IPS DF 19.7 (cell line): ENCODE measurements at regions not wholly inside any gene's neighbourhood (a gene's known extent, or its start where the extent isn't known, plus 50 kb on each side); places are given as distances from the start of the nearest gene placed in this dataset.

Experiments used
- DNase-seq: peaks from one replicate; pipeline ENCODE4 v3.0.0-alpha.2; 2013; ENCODE audit warnings: low read depth, low spot score

DNA sequence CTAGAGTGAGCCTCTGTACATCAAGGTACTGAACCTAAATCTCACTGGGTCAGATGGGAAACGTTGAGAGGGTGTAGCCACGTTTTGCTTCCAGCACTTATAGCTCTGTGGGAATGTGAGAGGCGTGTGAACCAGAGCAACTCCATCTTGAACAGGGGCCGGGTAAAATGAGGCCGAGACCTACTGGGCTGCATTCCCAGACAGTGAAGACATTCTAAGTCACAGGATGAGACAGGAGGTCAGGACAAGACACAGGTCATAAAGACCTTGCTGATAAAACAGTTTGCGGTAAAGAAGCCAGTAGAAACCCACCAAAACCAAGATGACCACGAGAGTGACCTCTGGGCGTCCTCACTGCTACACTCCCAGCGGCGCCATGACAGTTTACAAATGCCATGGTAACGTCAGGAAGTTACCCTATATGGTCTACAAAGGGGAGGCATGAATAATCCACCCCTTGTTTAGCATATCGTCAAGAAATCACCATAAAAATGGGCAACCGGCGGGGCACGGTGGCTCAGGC is 63.4 kb upstream of the NCOR2 start:
- peak; percentile 57 for DNase-seq

DNA sequence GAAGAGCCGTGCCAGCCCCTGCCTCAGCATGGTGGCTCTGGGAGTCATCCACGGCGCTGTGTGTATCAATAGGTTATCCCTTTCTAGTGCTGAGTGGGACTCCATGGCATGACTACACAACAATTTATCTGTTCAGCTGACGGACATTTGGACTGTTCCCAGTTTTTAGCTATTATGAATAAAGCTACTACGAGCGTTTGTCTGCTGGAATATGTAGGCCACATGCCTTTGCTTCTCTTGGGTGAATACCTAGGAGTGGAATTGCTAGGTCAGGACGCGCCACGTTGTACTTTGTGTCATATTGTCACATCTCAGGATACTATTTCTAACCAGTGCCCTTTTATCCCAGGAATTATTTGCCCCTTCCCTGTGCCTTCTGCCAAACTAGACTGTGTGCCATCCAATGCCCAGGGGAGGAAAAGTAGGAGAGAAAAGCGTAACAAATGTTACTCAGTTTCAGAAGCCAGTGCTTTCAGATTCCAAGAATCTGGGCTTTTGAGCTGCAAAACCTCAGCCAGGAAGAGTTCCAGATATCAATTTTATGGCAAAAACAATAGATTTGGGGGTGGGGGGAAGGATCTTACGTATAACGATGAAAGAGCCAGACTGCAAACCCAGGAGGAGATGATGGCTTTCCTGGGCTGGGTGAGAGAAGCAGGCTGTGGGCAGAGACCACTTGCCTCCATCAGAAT is 62.5 kb upstream of the NCOR2 start:
- no peak for DNase-seq

DNA sequence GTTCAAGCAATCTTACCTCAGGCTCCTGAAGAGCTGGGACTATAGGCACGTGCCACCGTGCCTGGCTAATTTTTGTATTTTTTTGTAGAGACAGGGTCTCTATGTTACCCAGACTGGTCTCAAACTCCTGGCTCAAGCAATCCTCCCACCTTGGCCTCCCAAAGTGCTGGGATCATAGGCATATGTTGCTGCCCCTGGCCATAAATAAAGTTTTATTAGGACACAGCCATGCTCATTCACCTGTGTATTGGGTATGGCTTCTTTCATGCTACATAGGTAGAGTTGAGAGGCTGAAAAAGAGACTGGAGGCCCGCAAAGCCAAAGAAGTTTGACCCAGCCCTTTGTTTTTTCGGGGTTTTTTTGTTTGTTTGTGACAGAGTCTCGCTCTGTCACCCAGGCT is 61.7 kb upstream of the NCOR2 start:
- DNase-seq = no peak

DNA sequence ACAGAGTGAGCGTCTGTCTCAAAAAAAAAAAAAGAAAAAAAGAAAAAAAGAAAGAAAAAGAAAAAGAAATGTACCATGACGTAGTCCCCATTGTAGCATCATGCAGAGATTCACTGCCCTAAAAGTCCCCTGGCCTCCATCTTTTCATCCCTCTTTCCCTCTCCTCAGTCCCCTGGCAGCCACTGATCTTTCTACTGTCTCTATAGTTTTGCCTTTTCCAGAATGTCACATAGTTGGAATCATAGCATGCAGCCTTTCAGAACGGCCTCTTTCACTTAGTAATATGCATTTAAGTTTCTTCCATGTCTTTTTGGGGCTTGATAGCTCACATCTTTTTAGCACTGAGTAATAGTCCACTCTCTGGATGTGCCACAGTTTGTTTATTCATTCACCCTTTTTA is 60.5 kb upstream of the NCOR2 start:
- DNase-seq = no peak

DNA sequence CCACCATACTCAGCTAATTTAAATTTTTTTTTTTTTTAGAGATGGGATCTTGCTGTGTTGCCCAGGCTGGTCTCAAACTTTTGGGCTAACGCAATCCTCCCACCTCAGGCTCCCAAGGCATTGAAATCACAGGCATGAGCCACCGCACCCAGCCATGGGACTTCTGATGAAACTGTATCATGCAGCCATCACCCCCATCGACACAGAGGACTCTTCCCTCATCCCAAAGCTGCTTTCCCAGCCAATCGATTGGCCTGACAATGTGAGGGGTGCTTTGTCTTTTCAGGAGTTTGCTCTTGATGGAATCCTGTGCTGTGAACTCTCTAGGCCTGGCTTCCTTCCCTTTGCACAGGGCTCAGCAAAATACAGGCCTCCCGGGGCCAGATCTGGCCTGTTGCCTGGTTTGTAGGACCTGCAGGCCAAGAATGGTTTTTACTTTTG is 59.6 kb upstream of the NCOR2 start:
- no peak for DNase-seq

DNA sequence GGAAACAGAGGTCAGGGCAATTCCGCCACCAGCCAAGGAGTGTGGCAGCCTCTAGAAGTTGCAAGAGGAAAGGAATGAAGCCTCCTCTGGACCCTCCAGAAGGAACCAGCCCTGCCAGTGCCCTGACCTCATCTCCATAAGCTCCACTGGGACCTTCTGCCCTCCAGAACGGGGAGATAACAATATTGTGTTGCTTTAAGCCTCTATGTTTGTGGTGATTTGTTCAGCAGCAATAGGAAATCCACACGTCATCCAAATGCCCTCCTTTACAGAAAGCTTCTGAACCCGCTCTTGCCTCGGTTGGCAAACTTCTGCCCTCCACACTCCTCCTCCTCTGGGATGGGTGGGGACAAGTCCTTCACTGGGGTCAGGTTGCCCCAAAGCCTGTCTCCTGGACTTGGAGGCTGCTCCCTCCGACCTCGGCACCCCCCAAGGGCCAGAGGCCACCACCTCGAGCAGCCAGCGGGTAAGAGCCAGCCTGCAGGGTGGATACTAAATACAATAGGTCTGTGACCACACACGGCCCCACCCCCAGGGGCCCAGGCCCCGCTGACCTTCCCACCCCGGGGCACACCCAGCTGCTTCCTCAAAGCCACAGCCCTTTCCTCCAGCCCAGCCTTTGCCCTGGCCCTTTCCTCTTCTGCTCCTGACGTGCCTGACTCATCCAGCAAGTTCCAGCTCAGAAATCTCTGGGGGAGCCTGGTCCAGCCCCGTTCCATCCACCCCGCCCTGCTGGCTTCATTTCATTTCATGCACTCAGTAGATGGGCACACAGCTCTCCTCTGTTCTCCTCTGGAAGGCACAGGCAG is 58.7 kb upstream of the NCOR2 start:
- no peak for DNase-seq

DNA sequence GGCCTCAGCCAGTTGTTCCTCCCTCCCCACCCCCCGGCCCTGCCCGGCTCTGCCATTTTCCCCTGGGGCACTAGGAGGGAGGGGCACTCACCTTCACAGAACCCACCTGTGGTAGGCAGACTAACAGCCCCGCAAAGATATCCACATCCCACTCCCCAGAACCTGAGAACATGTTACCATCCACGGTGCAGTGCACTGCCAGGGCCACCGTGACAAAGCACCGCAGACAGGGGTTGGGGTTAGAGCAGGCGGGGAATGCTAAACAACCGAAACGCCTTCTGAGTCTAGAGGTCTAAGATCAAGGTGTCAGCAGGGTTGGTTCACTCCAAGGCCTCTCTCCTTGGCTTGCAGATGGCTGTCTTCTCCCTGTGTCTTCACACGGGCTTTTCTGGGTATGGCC is 57.4 kb upstream of the NCOR2 start:
- DNase-seq = no peak

DNA sequence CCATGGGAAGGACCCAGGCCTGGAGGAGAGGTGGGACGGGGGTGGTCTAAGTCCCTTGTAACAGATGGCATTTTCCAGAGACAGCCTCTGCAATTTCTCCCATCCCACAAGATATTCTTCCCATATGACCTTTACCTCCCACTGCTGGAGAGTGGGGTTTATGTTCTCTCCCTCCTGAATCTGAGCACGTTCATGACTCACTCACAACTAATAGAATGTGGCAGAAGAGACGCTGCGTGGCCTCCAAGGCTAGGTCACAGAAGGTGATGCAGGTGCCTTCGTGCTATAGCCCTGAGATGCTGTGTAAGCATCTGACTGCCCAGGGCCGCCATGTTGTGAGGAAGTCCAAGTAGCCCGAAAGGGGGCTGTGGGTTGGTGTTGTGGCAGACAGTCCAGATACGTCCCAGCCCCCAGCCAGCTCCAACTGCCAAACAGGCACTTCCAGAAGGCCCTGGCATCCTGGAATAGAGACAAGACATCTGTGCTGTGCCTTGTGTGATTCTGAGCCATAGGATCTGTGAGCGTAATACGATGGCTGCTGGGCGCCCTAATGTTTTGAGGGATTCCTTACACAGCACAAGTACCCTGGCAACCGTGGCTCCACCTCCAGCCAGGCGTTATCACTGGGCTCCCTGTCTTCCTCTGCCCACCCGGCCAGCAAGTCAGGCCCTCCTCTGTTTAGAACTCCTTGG is 56.1 kb upstream of the NCOR2 start:
- DNase-seq = no peak

DNA sequence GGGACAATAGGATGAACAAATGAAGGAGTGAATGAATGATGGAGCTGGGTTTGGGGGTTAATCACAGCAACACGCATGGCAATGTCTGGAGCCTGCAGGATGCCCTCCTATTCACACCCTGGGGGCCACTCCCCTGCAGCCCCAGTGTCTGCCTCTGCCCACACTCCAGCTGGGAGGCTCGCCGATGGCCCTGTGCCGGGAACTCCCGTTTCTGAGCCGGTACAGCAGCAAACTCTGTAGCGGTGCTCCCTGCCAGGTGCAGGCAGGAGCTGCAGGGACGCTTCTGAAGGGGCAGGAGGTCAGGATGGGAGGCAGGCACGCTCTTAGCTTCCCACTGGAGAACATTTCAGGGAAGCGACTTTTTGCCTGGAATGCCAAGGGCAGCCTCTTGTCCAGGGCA is 55.4 kb upstream of the NCOR2 start:
- no peak for DNase-seq

DNA sequence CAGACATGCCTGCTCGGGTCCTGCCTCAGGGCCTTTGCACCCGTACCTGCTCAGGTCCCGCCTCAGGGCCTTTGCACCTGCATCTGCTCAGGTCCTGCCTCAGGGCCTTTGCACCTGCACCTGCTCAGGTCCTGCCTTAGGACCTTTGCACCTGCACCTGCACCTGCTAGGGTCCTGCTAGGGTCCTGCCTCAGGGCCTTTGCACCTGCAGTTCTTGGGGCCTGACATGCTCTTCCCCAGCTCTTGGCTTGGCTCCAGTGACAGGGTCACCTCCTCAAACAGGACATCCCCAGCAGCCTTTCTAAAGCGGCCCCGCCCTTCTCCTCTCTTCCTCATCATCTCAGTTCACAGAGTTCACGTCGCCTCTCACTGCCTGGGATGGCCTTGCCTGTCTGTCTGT is 54.9 kb upstream of the NCOR2 start:
- DNase-seq = no peak

DNA sequence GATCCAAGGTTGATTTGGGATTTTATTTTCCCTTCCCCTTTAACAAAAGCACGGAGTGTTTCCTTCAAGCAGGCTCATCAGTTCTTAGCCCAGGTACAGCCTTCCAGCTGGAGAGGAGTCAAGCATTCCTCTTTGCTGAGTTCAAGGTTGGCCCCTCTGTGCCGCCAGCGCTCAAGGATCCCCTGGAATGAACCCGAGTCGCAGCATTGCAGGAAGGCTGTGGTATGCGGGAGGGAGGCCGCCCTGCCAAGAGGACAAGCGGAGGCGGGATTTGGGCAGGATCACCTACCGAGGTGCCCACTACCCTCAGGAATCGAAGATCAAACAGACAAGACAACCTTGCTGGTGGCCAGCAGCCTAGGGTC is 53.9 kb upstream of the NCOR2 start:
- no peak for DNase-seq

DNA sequence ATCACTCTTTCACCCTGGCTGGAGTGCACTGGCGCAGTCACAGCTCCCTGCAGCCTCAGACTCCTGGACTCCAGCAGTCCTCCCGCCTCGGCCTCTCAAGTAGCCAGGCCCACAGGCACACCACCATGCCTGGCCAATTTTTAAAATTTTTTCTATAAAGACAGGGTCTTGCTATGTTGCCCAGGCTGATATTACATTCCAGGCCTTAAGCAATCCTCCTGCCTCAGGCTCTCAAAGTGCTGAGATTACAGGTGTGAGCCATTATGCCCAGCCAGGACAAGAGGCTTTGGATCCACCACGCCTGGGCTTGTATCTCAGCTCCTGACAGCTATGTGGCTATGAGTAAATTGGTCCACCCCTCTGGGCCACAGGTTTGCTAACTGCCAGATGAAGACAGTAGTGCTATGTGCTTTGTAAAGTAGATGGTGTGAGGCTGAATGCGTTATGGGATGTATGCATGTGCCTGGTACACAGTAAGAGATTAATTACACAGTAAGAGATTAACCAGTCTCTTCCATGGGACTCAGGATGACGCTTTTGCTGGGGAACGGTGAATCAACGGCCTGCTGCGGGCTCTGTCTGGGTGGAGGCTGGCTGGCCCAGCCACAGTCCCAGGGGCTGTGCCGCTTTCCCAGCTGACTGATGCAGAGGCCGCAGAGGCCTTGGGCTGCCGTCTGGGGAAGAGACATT is 53.3 kb upstream of the NCOR2 start:
- DNase-seq = no peak

DNA sequence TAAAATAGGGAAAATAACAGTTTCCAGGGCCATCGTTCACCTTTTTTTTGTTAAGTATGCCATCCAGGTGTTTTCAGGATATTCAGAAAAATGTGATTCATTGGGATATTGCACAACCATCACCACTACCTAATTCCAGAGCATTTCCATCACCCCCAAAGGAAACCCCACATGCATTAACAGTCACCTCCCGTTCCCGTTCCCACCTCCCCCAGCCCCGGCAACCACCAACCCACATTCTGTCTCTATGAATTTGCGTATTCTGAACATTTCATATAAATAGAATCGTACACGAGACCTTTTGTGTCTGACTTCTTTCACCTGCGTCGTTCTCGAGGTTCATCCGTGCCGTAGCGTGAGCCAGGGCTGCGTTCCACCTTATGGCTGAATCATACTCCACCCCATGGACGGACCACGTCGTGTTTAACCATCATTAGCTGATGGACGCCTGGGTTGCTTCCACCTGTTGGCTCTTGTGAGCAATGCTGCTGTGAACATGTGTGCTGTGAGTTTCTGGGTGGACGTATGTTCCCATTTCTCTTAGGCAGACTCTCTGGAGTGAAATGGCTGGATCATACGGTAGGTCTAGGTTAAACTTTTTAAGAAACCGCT is 51.0 kb upstream of the NCOR2 start:
- no peak for DNase-seq

DNA sequence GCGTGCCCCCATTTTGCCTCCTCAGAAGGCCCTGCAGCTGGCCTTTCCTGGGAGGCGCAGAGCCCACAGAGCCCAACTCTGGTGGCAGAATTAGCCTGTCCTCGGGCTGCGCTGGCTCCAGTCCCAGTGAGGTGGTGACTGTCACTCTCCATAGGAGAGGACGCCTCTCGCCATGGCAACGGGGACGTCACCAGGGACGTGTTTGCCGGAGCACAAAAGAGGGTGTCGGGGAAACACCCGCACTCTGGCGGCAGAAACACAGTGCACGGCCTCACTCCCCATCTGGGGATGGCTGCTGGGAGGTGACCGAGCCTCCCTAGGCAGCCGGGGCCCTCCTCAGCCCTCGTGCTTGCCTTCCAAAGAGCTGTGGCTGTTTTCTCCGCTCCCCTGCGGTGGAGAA is 50.2 kb upstream of the NCOR2 start:
- no peak for DNase-seq
